ENCODE measurements at regions not wholly inside any gene's neighbourhood (a gene's known extent, or its start where the extent isn't known, plus 50 kb on each side); places are given as distances from the start of the nearest gene placed in this dataset.

- no peak for TF ChIP-seq JUND (IDR thresholded peaks at IDR 0.05; ENCODE audit: low read depth)
- in situ Hi-C loops (cut with HindIII; ENCODE audit: low pct_unique_long_range_greater_than_20kb, low sequenced_read_pairs): no loop called here
- no peak for DNase-seq (ENCODE audit: low read depth in 1 of 2, low spot score in 1 of 2)
These were observed 261.1 kb downstream of the RBFOX3 start for GRCh38 chr17:79349506-79350400.

GRCh38 chr17:79342376-79342775 is 267.8 kb downstream of the ENGASE start:
- no peak for DNase-seq (ENCODE audit: low read depth in 1 of 2, low spot score in 1 of 2)
- TF ChIP-seq JUND (IDR thresholded peaks at IDR 0.05; ENCODE audit: low read depth): no peak
- in situ Hi-C loops (cut with HindIII; ENCODE audit: low pct_unique_long_range_greater_than_20kb, low sequenced_read_pairs): no loop called here

DNA sequence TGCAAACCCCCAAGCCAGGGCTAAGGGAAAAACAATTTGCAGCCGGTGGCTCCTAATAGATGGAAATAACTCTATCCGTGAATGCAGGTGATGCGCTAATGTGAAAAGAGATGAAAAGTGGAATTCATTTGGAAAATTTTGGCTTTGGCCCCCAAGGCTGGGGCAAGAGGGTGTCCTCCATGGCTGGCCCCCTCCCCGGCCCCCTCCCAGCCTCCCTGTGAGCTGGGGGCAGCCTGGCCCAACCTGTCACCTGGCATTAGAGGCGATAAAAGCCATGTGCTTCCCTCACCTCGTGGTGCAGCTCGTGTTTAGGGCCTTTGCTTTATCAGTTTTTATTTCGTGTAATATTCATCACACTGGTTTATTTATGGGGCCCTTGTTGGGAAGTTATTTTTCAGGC is 267.2 kb downstream of the ENGASE start:
- no peak for TF ChIP-seq JUND (IDR thresholded peaks at IDR 0.05; ENCODE audit: low read depth)
- no peak for DNase-seq (ENCODE audit: low read depth in 1 of 2, low spot score in 1 of 2)
- in situ Hi-C loops (cut with HindIII; ENCODE audit: low pct_unique_long_range_greater_than_20kb, low sequenced_read_pairs): no loop called here

DNA sequence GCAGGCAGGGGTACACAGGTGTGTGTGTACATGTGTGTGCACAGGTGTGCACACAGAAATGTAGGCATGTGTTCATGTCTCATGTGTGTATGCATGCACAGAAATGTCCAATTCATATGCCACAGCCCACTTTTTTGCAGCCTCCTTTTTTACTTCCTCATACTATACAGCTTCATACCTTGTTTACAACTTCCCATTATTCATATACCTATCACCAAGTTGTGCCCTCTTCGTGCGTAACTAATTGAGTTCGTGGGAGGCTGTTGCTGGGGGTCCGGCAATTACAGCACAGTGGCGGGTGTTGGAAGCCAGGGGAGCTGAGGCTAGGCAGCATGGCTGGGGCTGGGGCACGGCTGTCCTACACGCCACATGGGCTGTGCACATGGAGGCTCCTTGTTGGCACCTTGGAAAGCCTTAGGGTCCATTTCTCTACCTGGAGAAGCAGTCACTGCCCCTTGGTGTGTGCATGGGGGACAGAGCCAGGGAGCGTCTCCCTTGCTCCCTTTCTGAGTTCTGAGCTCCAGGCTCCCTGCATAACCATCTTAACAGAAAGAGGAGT is 266.7 kb downstream of the ENGASE start:
- in situ Hi-C loops (cut with HindIII; ENCODE audit: low pct_unique_long_range_greater_than_20kb, low sequenced_read_pairs): no loop called here
- no peak for TF ChIP-seq JUND (IDR thresholded peaks at IDR 0.05; ENCODE audit: low read depth)
- DNase-seq (ENCODE audit: low read depth in 1 of 2, low spot score in 1 of 2): no peak

GRCh38 chr17:79340333-79341221 is 266.0 kb downstream of the ENGASE start:
- TF ChIP-seq JUND (IDR thresholded peaks at IDR 0.05; ENCODE audit: low read depth): no peak
- DNase-seq (ENCODE audit: low read depth in 1 of 2, low spot score in 1 of 2): no peak
- in situ Hi-C loops (cut with HindIII; ENCODE audit: low pct_unique_long_range_greater_than_20kb, low sequenced_read_pairs): no loop called here

- TF ChIP-seq JUND (IDR thresholded peaks at IDR 0.05; ENCODE audit: low read depth): no peak
- in situ Hi-C loops (cut with HindIII; ENCODE audit: low pct_unique_long_range_greater_than_20kb, low sequenced_read_pairs): no loop called here
- no peak for DNase-seq (ENCODE audit: low read depth in 1 of 2, low spot score in 1 of 2)
These were observed 264.7 kb downstream of the ENGASE start for GRCh38 chr17:79339321-79339720.

GRCh38 chr17:79338604-79339003 is 264.0 kb downstream of the ENGASE start:
- in situ Hi-C loops (cut with HindIII; ENCODE audit: low pct_unique_long_range_greater_than_20kb, low sequenced_read_pairs): no loop called here
- DNase-seq (ENCODE audit: low read depth in 1 of 2, low spot score in 1 of 2): peak in 1 of 2 experiments; percentile 30
- TF ChIP-seq JUND (IDR thresholded peaks at IDR 0.05; ENCODE audit: low read depth): no peak

DNA sequence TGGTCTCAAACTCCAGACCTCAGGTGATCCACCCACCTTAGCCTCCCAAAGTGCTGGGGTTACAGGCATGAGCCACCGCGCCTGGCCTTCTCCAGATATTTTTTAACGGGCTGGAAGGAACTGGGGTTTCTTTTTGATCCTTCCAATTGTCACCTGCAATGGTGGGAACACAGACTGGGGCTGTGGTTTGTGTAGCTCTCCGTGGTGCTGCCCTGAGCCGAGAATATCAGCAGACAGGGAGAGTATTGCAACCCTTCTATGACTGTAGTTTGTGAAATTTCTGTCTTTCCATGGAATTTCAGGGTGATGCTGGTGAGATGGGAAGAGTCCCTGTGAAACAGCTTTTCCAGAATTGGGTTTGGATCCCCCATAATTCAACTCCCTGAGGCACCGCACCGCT is 263.5 kb downstream of the ENGASE start:
- TF ChIP-seq JUND (IDR thresholded peaks at IDR 0.05; ENCODE audit: low read depth): no peak
- peak; percentile 38 to 56 for DNase-seq (ENCODE audit: low read depth in 1 of 2, low spot score in 1 of 2)
- in situ Hi-C loops (cut with HindIII; ENCODE audit: low pct_unique_long_range_greater_than_20kb, low sequenced_read_pairs): no loop called here

GRCh38 chr17:79337053-79337452 is 262.4 kb downstream of the ENGASE start:
- no peak for DNase-seq (ENCODE audit: low read depth in 1 of 2, low spot score in 1 of 2)
- no peak for TF ChIP-seq JUND (IDR thresholded peaks at IDR 0.05; ENCODE audit: low read depth)
- in situ Hi-C loops (cut with HindIII; ENCODE audit: low pct_unique_long_range_greater_than_20kb, low sequenced_read_pairs): no loop called here

- no peak for DNase-seq (ENCODE audit: low read depth in 1 of 2, low spot score in 1 of 2)
- in situ Hi-C loops (cut with HindIII; ENCODE audit: low pct_unique_long_range_greater_than_20kb, low sequenced_read_pairs): no loop called here
- no peak for TF ChIP-seq JUND (IDR thresholded peaks at IDR 0.05; ENCODE audit: low read depth)
These were observed 260.8 kb downstream of the ENGASE start for GRCh38 chr17:79335456-79335855.

GRCh38 chr17:79332011-79332554 is 257.5 kb downstream of the ENGASE start:
- no peak for TF ChIP-seq JUND (IDR thresholded peaks at IDR 0.05; ENCODE audit: low read depth)
- in situ Hi-C loops (cut with HindIII; ENCODE audit: low pct_unique_long_range_greater_than_20kb, low sequenced_read_pairs): no loop called here
- no peak for DNase-seq (ENCODE audit: low read depth in 1 of 2, low spot score in 1 of 2)

GRCh38 chr17:79331492-79331891 is 256.9 kb downstream of the ENGASE start:
- TF ChIP-seq JUND (IDR thresholded peaks at IDR 0.05; ENCODE audit: low read depth): no peak
- in situ Hi-C loops (cut with HindIII; ENCODE audit: low pct_unique_long_range_greater_than_20kb, low sequenced_read_pairs): no loop called here
- DNase-seq (ENCODE audit: low read depth in 1 of 2, low spot score in 1 of 2): no peak
